NAMALWA (cell line): ENCODE measurements at regions not wholly inside any gene's neighbourhood (a gene's known extent, or its start where the extent isn't known, plus 50 kb on each side); places are given as distances from the start of the nearest gene placed in this dataset.
"Not testable (repeated sequence)": the region's sequence is repeated elsewhere in the genome, so short reads cannot be mapped to it uniquely, and the experiment has no call there.

Experiments
- DNase-seq: peaks from one replicate; pipeline ENCODE4 v3.0.0-alpha.2; 2015; ENCODE audit warnings: low spot score

DNA sequence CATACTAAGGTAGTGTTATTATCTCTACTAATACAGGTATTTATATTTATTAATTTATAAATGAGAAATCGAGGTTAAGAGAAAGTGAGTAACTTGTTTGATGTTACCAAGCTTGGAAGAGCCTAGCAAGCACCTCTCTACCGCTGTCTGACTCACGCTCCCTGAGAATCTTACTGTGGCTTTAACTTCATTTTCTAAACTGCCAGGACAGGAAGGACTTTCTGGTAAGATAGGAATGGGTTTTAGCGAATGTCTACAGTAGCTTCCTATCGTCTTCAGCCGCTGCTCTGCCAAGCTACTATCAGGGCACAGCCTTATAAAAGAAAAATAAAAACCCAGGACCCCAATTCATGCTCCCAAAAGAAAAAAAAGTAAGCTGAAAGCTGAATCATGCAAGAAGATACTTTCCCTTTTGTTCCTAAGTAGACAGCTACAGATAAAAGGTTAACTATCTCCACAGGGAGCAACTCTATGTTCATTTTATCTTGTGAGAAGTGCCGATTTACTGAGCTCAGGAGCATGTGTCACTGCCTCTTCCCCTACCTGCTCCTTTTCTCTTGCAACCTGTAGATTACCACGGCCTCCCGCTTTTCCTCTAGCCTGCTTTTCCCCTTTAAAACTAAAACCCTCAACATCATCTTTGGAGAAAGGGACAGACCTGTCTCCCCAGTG is 60.2 kb downstream of the THNSL1 start:
- no peak for DNase-seq

DNA sequence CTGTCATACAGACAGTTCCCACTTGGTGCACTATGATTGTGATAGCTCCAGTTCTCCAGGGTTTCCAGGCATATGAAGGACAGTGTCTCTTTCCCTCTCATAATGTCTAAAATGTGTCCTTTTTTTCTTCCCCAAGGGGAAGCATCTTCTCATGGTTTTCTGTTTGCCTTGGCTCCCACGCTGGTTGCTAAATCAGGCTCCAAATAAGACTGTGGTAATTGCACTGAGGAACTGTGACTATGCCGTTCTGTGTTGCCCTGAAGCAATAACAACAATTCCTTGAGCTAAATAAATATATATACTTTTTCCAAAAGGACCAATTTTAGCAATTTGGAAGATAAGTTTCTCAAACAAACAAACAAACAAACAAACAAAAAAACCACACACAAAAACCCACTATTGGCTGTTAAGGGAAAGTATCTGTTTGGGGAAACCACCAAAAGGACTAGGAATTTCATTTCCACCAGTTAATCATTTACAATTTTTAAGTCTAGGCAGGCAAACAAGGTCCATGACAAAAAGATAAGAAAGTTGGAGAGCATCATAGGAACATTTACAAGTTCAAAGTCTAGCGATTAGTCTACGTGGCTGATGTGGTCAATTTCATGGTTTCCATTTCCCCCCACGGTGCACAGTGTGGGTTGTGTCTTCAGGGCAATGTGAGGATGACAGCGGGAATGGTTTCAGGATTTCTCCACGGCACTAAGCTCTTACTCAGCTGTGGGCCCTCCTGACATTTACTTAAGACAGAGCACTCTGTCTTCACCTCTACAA is 62.4 kb downstream of the THNSL1 start:
- no peak for DNase-seq

DNA sequence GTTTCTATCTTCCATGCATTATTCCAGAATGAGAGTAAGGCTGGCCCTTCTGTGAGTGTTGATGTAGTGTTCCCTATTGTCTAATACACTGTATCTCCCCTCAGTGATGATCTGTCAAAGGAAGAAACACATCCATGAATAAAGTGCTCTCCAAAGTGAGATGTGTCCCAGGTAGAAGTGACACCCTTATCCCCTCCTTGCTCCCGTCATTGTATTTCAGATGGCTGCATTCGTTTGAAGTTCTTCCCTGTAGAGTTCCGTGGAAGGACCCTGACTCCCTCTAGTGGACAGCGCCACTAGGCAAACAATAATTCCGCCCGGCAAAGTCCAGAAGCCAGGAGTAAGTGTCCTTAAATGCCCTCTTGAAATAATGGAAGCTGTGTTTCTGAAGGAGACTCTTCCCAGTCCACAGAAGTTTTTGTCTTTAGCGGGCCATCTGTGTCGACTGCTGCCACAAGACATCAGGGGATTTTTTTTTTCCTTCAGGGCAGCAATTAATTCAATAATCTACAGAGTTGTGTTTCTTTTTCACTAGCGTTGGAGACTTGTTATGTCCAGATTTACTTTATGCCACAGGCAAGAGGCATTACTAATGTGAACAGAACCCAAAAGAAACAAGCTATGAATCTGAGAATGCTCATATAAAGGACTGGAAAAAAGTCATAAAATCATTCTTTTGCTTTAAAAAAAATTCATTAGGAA is 64.6 kb downstream of the THNSL1 start:
- peak; percentile 61 for DNase-seq

DNA sequence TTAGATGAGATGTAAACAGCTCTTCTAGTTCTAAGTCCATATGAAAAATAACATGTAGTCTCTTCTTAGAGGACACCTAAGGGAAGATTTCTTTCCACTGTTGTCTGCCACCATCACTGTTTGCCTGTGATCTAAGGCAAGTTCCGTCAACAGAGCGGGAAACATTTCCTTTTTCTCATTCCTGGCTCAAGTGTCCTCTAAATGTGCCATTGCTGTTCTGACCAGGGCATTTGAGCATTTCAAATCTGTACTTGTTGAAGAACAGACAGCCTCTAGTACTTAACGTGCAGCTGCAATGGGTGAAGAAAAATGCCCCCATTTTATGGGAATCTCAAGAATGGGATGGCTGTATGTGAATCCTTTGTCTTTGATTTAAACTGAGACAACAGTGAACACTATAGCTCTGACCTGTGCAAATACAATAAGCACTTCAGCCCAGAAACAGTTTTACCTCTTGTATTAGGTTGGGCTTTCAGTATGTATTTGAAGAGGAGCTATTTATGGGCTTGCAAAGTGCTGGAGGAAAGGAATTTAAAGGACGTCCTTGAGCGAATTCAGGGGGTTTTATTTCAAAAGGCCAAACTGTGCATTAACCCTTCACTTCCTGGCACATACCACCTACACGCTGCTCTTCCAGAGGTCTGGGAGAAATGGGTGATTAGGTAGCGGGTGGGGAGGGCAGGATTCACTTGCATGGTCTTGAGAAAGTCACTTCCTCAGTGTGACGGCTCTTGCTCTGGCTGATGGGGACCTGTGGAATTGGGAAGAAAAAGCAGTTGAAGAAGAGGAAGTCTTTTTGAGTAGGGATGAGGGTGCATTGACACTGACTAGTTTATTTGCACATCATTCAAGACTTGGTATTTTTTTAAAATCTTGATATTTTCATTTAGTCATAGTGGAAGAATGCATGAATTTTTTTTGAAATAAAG is 66.1 kb downstream of the THNSL1 start:
- DNase-seq = no peak

DNA sequence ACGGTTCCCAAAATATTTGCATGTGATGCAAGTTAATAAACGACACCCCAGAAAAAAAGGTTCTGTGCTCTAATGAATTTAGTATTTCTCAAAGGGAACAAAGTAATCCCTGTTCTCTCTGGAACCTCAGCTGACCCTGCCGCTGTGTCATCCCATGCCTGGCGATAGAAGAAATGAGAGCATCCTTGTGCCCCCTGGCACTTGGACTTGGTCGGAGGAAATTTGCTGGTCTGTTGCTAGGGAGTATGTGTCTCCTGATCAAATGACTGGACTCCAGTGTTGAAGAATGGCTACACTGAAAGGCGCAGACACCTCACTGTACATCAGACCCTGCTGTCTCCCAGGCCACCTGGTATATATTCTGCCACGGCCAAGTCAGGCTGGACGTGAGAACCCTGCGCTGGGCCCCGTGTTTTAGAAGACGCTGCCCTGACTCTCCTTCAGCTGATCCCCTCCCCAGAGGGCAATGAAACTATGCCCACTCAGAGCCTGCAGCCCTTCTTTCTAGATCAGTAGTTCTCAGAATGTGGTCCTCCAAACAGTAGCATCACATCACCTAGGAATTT is 67.2 kb downstream of the THNSL1 start:
- no peak for DNase-seq

DNA sequence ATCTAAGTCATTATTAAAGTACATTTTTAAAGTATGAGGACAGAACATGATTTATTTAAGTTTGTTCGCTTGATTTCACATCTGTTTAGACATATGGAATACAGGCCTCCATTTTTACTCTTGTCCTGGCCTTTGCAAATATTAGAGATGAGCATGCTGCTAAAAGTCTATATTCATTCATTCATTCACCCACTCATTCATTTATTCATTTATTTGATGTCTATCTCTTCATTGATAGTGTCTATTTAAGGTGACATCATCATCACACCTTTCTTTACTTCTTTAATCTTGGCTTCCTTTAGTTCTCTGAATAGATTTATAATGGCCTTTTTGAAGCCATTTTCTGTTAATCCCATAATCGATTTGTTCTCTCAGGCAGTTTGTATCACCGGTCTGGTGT is 68.0 kb downstream of the THNSL1 start:
- DNase-seq = no peak

DNA sequence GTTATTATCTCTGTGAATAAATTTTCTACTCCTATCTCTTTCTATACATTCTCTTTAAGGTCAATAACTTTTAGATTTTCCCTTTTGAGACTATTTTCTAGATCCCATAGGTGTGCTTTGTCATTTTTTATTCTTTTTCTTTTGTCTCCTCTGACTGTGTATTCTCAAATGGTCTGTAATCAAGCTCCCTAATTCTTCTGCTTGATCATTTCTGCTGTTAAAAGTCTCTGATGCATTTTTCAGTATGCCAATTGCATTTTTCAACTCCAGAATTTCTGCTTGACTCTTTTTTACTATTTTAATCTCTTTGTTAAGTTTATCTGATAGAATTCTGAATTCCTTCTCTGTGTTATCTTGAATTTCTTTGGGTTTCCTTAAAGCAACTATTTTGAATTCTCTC is 78.2 kb downstream of the THNSL1 start:
- no peak for DNase-seq

DNA sequence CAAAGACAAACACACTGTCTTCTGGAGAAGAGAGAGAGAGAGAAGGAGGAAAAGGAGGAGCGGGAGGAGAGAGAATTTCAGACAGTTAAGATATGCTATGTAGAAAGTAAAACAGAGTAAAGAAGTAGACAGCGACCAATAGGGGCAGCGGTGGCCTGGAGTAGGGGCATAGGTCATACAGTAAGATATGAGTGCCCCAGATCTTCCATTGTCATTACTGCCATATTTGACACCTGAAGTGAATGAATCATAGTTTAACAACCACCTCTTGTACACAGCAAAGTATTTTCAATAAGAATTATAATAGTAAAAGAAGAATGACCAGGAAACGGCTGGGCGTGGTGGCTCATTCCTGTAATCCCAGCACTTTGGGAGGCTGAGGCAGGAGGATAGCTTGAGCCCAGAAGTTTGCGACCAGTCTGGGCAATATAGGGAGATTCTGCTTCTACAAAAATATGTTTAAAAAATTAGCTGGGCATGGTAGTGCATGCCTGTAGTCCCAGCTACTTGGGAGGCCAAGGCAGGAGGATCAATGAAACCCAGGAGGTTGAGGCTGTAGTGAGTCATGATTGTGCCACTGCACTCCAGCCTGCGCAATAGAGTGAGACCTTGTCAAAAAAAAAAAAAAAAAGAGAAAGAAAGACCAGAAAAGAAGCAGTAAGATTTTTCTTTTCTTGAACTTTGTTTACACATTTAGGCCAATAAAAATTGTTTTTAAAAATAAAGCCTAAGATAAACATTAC is 77.0 kb upstream of the GPR158 start:
- DNase-seq = no peak

DNA sequence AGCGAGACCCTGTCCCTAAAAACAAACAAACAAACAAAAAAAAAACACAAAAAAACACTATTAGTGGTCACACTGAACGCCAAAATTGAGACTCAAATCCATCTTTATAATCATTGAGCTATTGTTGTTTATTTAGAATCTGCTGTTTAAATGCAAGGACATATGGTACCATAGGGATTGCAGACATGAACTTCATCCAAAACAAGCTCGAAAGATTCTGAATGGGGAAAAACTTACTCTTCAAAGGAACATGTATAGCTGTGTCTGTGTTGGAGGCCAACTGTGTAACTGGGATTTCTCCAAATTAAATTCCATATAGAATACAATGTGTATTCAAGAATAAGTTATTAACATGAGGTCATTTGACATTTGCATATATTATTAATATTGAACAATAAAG is 74.7 kb upstream of the GPR158 start:
- no peak for DNase-seq

DNA sequence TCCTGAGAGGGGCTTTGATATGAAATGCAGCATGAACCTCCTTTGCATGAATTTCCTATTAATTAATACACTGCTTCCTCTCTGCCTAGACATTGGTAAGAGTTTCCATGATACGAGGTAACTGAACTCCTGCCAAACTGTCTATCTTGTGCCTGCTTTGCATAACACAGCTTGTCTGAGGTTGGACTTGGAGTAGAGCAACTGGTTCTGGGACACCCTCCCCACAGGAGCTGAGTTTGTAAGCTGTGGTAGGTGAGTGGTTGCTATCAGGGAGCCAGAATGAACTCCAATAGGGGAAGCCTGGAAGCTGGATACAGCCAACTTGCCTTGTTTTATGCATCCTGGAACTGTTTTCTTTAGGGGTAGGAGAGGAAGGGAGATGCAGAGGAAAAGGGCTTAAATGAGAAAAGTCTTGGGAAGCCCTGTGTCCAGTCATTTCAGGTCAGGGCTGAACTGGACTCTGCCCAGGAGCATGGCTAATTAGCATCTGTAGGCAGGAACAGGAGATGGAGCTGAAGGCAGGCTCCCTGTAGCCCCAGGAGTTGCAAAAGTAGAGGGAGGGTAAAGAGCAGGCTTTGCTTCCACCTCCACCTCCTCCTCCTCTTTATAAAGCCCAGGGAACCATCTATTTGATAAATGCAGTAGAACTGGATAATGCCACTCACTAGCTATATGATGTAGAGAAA is 73.2 kb upstream of the GPR158 start:
- DNase-seq = peak; percentile 7

DNA sequence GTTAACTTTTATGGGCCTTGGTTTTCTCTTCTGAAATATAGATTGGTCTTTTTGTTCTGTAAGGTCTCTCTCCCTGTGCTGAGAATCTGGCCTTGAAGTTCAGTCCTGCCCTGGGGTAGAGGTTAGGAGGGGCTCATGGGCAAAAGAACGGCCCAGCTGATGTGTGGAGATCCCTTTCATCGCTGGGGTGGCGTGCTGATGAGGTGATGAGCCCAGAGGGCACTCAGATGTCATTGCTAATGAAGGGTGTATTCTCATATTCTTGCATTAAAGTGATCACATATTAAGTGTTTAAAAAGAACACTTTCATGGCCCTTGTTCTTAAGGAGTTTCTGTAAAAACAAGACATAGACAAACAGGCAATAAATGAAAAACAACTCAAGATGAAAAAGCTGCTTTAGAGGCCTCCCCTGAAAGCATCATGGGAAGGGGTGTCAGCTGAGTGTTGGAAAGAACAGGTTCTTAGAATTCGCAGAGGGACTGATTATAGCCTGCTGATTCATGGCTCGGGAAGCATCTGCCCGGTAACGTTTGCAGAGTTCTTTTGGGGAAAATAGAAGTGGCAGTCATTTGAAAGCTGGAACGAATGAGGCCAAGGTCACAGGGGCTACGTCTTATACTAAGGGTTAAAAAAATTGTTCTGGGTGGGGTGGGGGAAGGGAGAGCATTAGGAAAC is 72.5 kb upstream of the GPR158 start:
- no peak for DNase-seq

DNA sequence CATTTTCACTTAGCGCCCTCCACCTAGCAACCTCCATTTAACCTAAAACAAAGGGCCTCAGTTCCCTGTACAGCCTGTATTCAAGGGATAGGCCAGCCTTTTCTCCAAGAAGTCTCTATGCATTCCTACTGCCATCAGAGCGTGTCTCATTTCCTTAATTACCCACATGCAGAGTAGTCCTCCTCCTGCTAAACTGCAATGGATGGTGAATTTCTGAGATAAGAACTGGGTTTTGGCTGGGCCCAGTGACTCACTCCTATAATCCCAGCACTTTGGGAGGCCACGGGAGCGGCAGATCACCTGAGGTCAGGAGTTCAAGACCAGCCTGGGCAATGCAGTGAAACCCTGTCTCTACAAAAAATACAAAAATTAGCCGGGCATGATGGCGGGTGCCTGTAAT is 71.1 kb upstream of the GPR158 start:
- DNase-seq = no peak

DNA sequence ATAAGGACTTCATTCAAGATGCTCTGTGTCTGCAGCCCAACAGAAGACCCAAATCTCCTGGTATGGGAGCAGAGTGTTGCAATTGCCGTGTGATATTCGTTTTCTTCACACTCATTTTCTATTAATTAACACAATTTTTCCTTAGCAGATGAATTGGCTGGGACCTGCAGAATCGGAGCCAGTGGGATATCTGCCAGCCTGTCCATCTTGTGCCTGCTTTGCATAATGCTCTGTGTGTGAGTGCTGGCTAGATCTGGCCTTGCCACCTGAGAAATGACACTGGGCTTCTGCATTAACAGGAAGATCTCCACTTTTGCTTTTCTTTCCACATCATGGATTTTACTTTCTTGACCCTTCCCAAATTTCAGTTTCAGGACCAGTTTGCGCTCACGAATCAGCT is 70.4 kb upstream of the GPR158 start:
- no peak for DNase-seq

DNA sequence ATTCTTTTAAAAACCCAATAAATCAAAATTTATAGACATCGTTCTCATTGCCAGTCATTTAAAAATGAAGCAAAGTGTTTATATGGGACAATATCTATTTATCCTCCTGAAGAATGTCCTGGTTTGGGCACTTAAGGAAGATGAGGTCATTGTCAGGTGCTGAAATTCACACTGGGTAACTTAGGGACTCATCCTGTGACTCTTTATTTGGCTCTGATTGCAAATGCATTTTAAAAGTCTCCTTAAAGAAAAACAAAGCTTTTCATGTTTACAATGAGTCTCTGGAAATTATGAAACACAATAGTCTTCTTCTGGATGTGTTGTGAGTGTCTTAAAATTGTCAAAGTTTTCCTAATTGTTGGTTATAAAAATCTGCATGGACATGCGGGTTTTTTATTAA is 69.5 kb upstream of the GPR158 start:
- DNase-seq = no peak

DNA sequence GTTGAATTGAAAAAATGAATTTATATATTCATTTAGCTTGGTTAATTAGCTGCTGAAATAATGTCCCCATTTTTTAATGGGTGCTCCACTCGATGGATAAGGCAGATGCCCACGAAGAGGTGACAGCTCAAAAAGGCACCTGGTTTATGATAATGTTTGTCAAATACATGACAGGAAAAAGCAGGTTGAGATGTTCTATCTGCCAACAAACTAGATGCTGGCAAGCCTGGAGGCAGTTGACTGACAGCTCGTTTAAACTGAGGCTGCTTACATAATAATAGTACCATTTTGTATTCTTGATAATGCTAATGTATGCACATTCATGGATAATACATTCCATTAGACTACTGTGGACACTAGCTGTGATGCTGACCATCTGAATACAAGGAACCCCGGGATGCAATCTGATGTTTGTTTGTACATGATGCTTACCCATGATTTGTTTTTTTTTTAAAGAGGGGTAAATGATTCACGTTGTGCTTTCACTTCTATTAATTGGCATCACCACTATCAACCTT is 69.0 kb upstream of the GPR158 start:
- DNase-seq = no peak

DNA sequence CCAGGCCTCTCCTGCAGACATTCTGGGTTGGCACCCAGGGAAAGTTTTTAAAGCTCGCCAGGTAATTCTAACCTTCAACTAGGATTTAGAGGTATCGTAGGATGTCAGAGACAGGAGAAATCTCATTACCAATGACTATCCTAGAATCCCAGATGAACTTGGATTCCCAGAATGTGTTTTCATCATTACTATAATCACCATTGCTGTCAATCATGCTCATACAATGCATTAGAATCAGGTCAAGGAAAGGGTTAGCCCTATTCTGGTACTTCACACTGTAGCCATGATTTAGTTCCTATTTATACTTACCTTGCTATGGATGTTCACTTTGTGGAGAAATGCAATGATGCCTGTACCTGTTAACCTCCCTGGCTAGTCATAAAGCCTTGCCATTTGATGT is 67.0 kb upstream of the GPR158 start:
- DNase-seq = no peak

DNA sequence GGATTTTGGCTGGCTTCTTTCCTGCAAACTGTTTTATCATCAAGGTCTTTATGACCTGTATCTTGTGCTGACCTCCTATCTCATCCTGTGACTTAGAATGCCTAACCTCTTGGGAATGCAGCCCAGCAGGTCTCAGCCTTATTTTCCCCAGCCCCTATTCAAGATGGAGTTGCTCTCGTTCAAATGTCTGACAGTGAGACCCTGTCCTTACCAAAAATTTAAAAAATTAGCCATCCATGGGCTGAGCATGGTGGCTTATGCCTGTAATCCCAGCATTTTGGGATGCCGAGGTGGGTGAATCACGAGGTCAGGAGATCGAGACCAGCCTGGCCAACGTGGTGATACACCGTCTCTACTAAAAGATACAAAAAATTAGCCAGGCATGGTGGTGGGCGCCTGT is 64.9 kb upstream of the GPR158 start:
- DNase-seq = not testable (repeated sequence)

DNA sequence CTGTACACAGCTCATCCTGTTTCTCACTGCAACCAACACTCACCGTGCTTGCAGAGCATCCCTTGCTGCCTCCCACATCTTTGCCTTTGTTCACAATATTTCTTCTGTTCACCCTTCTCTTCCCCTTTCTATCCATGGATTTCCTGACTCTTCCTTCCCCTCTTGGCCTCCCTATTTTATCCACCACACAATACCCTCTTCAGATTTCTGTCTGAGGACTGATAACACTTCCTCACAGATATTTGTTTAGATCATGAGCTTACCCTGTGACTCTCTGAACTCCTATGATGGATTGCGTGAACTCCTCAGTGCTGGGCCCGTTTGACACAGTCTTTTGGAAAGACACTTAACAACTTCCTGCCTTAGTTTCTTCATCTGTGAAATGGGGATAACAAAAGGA is 62.8 kb upstream of the GPR158 start:
- DNase-seq = no peak

DNA sequence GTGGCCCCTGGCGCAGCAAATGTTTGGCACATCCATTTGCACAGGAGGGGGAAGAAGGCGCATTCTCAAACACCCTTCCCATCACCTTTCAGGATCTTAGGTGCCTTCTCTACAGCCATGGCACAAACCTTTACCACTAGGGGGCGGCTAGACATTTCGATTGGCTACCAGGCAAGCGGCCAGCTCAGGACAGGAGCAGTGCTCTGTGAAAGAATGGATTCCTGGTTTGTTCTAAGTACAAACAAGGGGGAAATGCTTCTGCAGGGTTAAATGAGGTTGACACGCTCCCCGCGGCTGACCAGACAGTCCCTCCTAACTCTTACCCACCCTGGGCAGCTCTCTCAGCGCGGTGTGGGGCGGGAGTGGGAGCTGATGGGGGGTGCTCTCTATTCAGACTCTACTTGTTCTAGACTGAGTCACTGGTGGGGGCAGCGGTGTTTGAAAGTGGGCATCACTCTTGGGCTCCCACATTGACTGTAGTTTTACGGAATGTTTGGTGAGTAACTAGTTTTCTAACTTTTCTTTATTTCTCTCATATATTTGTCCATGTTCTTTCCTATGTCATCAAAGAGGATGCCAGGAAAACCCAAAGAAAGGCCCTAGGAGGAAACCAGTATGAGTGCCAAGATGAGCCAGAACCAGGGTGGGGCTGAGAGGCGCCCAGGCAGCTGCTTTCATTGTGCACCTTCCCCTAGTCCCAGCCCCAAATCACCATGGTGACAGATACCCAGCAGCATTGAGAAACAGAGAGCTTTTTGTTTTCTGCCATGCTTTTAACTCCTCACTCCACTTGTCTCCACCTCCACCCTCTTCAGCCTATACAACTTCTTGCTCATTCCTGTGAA is 61.4 kb upstream of the GPR158 start:
- peak; percentile 69 for DNase-seq
